ENCODE measurements at regions not wholly inside any gene's neighbourhood (a gene's known extent, or its start where the extent isn't known, plus 50 kb on each side); places are given as distances from the start of the nearest gene placed in this dataset.

DNA sequence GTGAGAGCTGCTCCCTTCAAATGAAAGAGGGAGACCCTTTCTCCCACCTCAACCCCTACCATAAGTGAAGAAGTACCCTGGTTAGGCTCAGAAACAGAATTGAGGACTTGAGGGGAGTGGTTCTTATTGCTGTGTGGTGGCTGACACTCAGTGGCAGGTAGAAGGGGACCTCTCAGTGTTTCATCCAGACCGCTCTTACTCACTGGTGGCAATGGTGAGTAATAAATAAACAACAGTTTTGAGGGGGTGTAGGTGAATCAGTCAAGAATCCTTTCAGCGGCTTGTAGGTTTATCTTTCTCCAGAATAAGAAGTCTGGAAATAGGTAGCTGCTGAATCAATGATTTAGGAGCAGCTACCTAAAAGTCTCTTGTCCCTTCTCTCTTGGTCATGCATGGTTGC lies 403.4 kb upstream of the B3GAT1 start:
- Histone ChIP-seq H3T11ph (ENCODE audit: low read length) (no peak overlapping the region), H2BK12ac (ENCODE audit: insufficient read length, low read depth, low read length) (no peak overlapping the region), H4K5ac (ENCODE audit: insufficient read length, low read depth, low read length) (no peak overlapping the region), H2AFZ (ENCODE audit: low read length) (no peak overlapping the region), H3K27me3 (ENCODE audit: insufficient read depth, low read length) (no peaks in the 10 kb centered on the region), H3K79me1 (ENCODE audit: insufficient read depth, low read depth, low read length, poor library complexity, severe bottlenecking) (no peaks in the 10 kb centered on the region), H4K91ac (ENCODE audit: insufficient read length, low read depth, low read length) (no peak overlapping the region), H3K18ac (ENCODE audit: insufficient read length, low read depth, low read length) (no peak overlapping the region), H4K8ac (replicated peaks; ENCODE audit: insufficient read length, low read depth, low read length) (no peak overlapping the region), H3K4me2 (ENCODE audit: insufficient read depth, insufficient read length, low read length) (no peak overlapping the region), H2BK15ac (ENCODE audit: low read depth, low read length) (no peak overlapping the region), H3K23me2 (ENCODE audit: insufficient read length, low read depth, low read length, poor library complexity, severe bottlenecking) (no peaks in the 10 kb centered on the region), H3K4ac (ENCODE audit: low read depth, low read length) (no peak overlapping the region), H3K9ac (ENCODE audit: extremely low read depth, insufficient read length, low read length) (no peak overlapping the region), H2BK5ac (ENCODE audit: insufficient read length, low read length) (no peak overlapping the region), H3K56ac (ENCODE audit: insufficient read length, low read depth, low read length) (no peak overlapping the region), H3K27ac (ENCODE audit: insufficient read length, low read depth, low read length) (no peak overlapping the region), H3K79me2 (ENCODE audit: insufficient read depth, low read length) (no peaks in the 10 kb centered on the region), H3K9me3 (ENCODE audit: control insufficient read depth, low read depth, low read length) (no peaks in the 10 kb centered on the region), H3K14ac (ENCODE audit: insufficient read depth, low read length) (no peak overlapping the region), H3K23ac (ENCODE audit: insufficient read length, low read depth, low read length) (no peak overlapping the region), H3K4me1 (ENCODE audit: insufficient read depth, low read length) (no peaks in the 10 kb centered on the region), H2BK20ac (ENCODE audit: low read depth, low read length, poor library complexity, severe bottlenecking) (no peak overlapping the region), H2BK120ac (ENCODE audit: low read depth, low read length, poor library complexity, severe bottlenecking) (no peak overlapping the region), H4K20me1 (ENCODE audit: control insufficient read depth, insufficient read depth, insufficient read length) (no peaks in the 10 kb centered on the region), H2AK5ac (ENCODE audit: insufficient read length, low read length) (no peak overlapping the region)
- Mint-ChIP-seq H3K9me3 (no peaks in the 10 kb centered on the region; a peak in 1 of 5 replicates), H3K36me3 (ENCODE audit: insufficient read depth in 1 of 3, low read depth in 3 of 3) (no peaks in the 10 kb centered on the region), H3K4me3 (no peak overlapping the region), H3K27me3 (ENCODE audit: low read depth) (peaks cover 10% of the 10 kb centered on the region), H3K27ac (no peak overlapping the region), H3K4me1 (peaks cover 11 to 16% of the 10 kb centered on the region in 2 experiments)
- WGBS (ENCODE audit: extremely low coverage, insufficient read length, low lambda C conversion rate): no CpG with 5 or more reads among the region's 2 CpGs
- TF ChIP-seq CTCF (conservative IDR thresholded peaks at IDR 0.05): no peak
- no peak for DNase-seq
